ENCODE measurements at regions not wholly inside any gene's neighbourhood (a gene's known extent, or its start where the extent isn't known, plus 50 kb on each side); places are given as distances from the start of the nearest gene placed in this dataset.

DNA sequence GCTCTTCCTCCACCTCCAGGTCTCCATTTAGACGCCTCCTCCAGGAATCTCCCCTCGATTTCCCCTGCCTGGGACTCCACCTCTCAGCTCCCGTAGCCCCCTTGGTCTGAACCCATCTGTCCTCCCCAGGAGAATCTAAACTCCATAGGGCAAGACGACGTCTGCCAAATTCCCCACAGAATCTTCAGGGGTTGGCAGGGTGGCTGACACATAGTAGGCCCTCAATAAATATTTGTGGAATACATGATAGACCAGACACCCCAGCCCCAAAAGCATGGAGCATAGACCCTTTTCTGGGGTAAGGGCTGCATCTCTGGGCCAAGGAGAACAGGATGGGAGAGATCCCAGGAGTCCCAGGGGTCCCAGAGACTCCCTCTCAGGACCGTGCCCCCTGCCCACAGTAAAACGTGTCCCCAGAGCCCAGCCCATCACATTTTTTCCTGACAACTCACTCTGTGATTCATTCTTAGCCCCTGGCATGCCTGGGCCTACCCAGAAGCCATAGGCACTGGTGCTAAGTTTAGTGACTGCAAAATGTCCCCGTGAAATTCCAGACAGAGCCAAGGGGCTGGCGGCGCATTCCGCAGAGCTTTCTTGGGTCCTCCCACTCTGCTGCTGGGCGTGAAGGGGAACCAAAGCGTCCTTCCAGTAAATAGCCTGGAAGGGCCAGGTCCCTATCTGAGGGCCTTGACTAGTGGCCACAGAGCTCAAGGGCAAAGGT lies 78.0 kb upstream of the SLC6A6 start (continued):
- no peak for TF ChIP-seq SIN3A (conservative IDR thresholded peaks at IDR 0.05 in 1 of 2, IDR thresholded peaks at IDR 0.05 in 1 of 2; ENCODE audit: low read depth in 1 of 2, low read length in 2 of 2)

Measured in H1 (cell line).